ENCODE measurements at regions not wholly inside any gene's neighbourhood (a gene's known extent, or its start where the extent isn't known, plus 50 kb on each side); places are given as distances from the start of the nearest gene placed in this dataset.

DNA sequence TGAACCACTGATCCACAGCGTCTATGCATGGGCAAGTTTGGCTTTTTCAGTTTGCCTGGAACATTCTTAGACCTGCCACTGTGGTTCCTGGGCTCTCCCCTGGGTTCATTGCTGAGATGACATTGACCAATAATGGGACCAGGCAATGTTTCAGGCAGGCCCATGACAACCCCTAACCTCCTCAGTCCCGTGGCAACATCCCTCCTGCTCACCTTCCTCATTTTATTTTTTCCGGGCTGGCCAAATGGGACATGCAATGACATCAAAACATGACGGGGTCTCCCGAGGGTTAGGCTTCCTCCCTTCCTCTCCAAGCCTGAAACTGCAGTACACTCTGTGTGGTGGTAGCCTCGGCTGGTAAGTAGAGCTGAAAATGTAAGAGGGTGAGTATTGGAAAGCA, 234.0 kb upstream of the RREB1 start:
- TF ChIP-seq, protein P1, sequence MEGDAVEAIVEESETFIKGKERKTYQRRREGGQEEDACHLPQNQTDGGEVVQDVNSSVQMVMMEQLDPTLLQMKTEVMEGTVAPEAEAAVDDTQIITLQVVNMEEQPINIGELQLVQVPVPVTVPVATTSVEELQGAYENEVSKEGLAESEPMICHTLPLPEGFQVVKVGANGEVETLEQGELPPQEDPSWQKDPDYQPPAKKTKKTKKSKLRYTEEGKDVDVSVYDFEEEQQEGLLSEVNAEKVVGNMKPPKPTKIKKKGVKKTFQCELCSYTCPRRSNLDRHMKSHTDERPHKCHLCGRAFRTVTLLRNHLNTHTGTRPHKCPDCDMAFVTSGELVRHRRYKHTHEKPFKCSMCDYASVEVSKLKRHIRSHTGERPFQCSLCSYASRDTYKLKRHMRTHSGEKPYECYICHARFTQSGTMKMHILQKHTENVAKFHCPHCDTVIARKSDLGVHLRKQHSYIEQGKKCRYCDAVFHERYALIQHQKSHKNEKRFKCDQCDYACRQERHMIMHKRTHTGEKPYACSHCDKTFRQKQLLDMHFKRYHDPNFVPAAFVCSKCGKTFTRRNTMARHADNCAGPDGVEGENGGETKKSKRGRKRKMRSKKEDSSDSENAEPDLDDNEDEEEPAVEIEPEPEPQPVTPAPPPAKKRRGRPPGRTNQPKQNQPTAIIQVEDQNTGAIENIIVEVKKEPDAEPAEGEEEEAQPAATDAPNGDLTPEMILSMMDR (IDR thresholded peaks at IDR 0.05) = no peak
- TF ChIP-seq POLR2A (IDR thresholded peaks at IDR 0.05) = no peak

All from uterus (tissue), 2 donors.